Liver (tissue), 8 donors: ENCODE measurements at regions not wholly inside any gene's neighbourhood (a gene's known extent, or its start where the extent isn't known, plus 50 kb on each side); places are given as distances from the start of the nearest gene placed in this dataset.

Experiments
- DNase-seq: peaks from one replicate; pipeline ENCODE4 v3.0.0-alpha.2; 2017; ENCODE audit warnings: low spot score
- H3K27ac ChIP-seq, 2 donors: one replicate each; pipeline ENCODE4 v1.7.0; 2013; ENCODE audit warnings: inconsistent platforms in 2 of 2, low read length in 2 of 2, control low read depth in 1 of 2, low read depth in 1 of 2, mild to moderate bottlenecking in 1 of 2
- H3K27me3 ChIP-seq, 4 donors: one replicate each; pipeline versions ENCODE4 v1.6.1 to v1.7.0; 2013; ENCODE audit warnings: low read length in 3 of 4, inconsistent platforms in 1 of 4, mild to moderate bottlenecking in 1 of 4, moderate library complexity in 1 of 4; ENCODE audit not compliant: control insufficient read depth in 4 of 4, insufficient read depth in 4 of 4
- H3K36me3 ChIP-seq, 4 donors: one replicate each; pipeline versions ENCODE4 v1.6.1 to v1.7.0; 2013; ENCODE audit warnings: low read length in 3 of 4, mild to moderate bottlenecking in 3 of 4, low read depth in 1 of 4, moderate library complexity in 1 of 4; ENCODE audit not compliant: control insufficient read depth in 4 of 4, insufficient read depth in 3 of 4
- H3K4me1 ChIP-seq, 4 donors: one replicate each; pipeline versions ENCODE4 v1.6.1 to v1.7.0; 2013; ENCODE audit warnings: low read length in 3 of 4, mild to moderate bottlenecking in 3 of 4, moderate library complexity in 1 of 4; ENCODE audit not compliant: control insufficient read depth in 4 of 4, insufficient read depth in 4 of 4
- H3K4me3 ChIP-seq, 3 donors: one replicate each; pipeline versions ENCODE4 v1.6.1 to v1.7.0; 2013; ENCODE audit warnings: low read length in 3 of 3, control low read depth in 1 of 3, low read depth in 1 of 3, mild to moderate bottlenecking in 1 of 3
- H3K9ac ChIP-seq, 2 donors: one replicate each; pipeline ENCODE4 v1.7.0; 2013; ENCODE audit warnings: low read length in 2 of 2, mild to moderate bottlenecking in 2 of 2, moderate library complexity in 2 of 2, control low read depth in 1 of 2, low read depth in 1 of 2
- H3K9me3 ChIP-seq, 4 donors: one replicate each; pipeline versions ENCODE4 v1.6.1 to v1.7.0; 2013; ENCODE audit warnings: low read length in 3 of 4; ENCODE audit not compliant: control insufficient read depth in 4 of 4
- ATF3 ChIP-seq: IDR thresholded peaks from 2 replicates; pipeline ENCODE4 v1.6.1; 2016; ENCODE audit warnings: antibody characterized with exemption
- CTCF ChIP-seq: fragments of 150-350 bp; IDR thresholded peaks from 2 replicates; pipeline ENCODE4 v1.5.1; 2017; ENCODE audit warnings: improper control_type of control experiment, low read depth, low read length; ENCODE audit not compliant: missing input control
- EGR1 ChIP-seq, 2 donors: IDR thresholded peaks; 2 replicates each; pipeline ENCODE4 v1.6.1; 2016 to 2018; ENCODE audit warnings: antibody characterized with exemption in 2 of 2, low read depth in 2 of 2
- FOXA1 ChIP-seq: IDR thresholded peaks from 2 replicates; pipeline ENCODE4 v1.6.1; 2016; ENCODE audit warnings: antibody characterized with exemption
- FOXA2 ChIP-seq: IDR thresholded peaks from 2 replicates; pipeline ENCODE4 v1.6.1; 2016; ENCODE audit warnings: antibody characterized with exemption
- GABPA ChIP-seq, 2 donors: IDR thresholded peaks in 1 of 2; conservative IDR thresholded peaks in 1 of 2; 2 replicates each; pipeline ENCODE4 v1.6.1; 2016; ENCODE audit warnings: antibody characterized with exemption in 2 of 2, mild to moderate bottlenecking in 1 of 2, moderate library complexity in 1 of 2
- HNF4A ChIP-seq, 2 donors: conservative IDR thresholded peaks; 2 replicates each; pipeline ENCODE4 v1.6.1; 2016; ENCODE audit warnings: antibody characterized with exemption in 2 of 2, mild to moderate bottlenecking in 2 of 2
- HNF4G ChIP-seq: IDR thresholded peaks from 2 replicates; pipeline ENCODE4 v1.6.1; 2016; ENCODE audit warnings: antibody characterized with exemption
- JUND ChIP-seq, 2 donors: IDR thresholded peaks; 2 replicates each; pipeline ENCODE4 v1.6.1; 2016; ENCODE audit warnings: antibody characterized with exemption in 2 of 2
- MAX ChIP-seq: IDR thresholded peaks from 2 replicates; pipeline ENCODE4 v1.6.1; 2016; ENCODE audit warnings: antibody characterized with exemption
- NR2F2 ChIP-seq: IDR thresholded peaks from 2 replicates; pipeline ENCODE4 v1.6.1; 2016; ENCODE audit warnings: antibody characterized with exemption
- RAD21 ChIP-seq, 2 donors: IDR thresholded peaks; 2 replicates each; pipeline ENCODE4 v1.6.1; 2016; ENCODE audit warnings: antibody characterized with exemption in 2 of 2, mild to moderate bottlenecking in 2 of 2
- REST ChIP-seq: IDR thresholded peaks from 2 replicates; pipeline ENCODE4 v1.6.1; 2016; ENCODE audit warnings: antibody characterized with exemption, mild to moderate bottlenecking
- RXRA ChIP-seq, 2 donors: IDR thresholded peaks; 2 replicates each; pipeline ENCODE4 v1.6.1; 2017 to 2018; ENCODE audit warnings: antibody characterized with exemption in 2 of 2, mild to moderate bottlenecking in 1 of 2
- SP1 ChIP-seq: IDR thresholded peaks from 2 replicates; pipeline ENCODE4 v1.6.1; 2018; ENCODE audit warnings: antibody characterized with exemption, mild to moderate bottlenecking
- TAF1 ChIP-seq: conservative IDR thresholded peaks from 2 replicates; pipeline ENCODE4 v1.6.1; 2016; ENCODE audit warnings: antibody characterized with exemption, mild to moderate bottlenecking
- YY1 ChIP-seq: IDR thresholded peaks from 2 replicates; pipeline ENCODE4 v1.6.1; 2016; ENCODE audit warnings: antibody characterized with exemption, mild to moderate bottlenecking
- ZBTB33 ChIP-seq: IDR thresholded peaks from 2 replicates; pipeline ENCODE4 v1.6.1; 2016; ENCODE audit warnings: antibody characterized with exemption
- WGBS: extraction: QIAGEN DNeasy Blood & Tissue Kit; methylation state at CpG from one replicate; pipeline ENCODE4 v1.1.7; 2013; 5-methylcytosine and 5-hydroxymethylcytosine counted together
- donor health status: healthy.
- donor health status: healthy.
- donor health status: healthy.
- donor health status: healthy.
- donor health status: healthy.

GRCh38 chr16:64880994-64881393 lies 240.9 kb downstream of the CDH11 start:
- DNase-seq, result no peak
- whole genome bisulfite sequencing, result 31% methylated on average over 2 of the region's 2 CpGs
- Histone ChIP-seq H3K27me3 (no peaks in the 10 kb centered on the region), H3K4me1 (no peaks in the 10 kb centered on the region), H3K4me3 (no peak overlapping the region), H3K9ac (no peak overlapping the region), H3K9me3 (no peaks in the 10 kb centered on the region), H3K27ac (no peak overlapping the region), H3K36me3 (no peaks in the 10 kb centered on the region)
- no peak for TF ChIP-seq SP1
- no peak for TF ChIP-seq HNF4A (conservative IDR thresholded peaks at IDR 0.05)
- TF ChIP-seq REST, result no peak
- no peak for TF ChIP-seq HNF4G
- no peak for TF ChIP-seq RAD21 (IDR thresholded peaks at IDR 0.05)
- no peak for TF ChIP-seq FOXA2
- no peak for TF ChIP-seq TAF1
- TF ChIP-seq MAX, result no peak
- TF ChIP-seq GABPA (IDR thresholded peaks at IDR 0.05 in 1 of 2, conservative IDR thresholded peaks at IDR 0.05 in 1 of 2), result no peak
- no peak for TF ChIP-seq RXRA (IDR thresholded peaks at IDR 0.05)
- no peak for TF ChIP-seq EGR1 (IDR thresholded peaks at IDR 0.05; ENCODE audit: low read depth in 2 of 2)
- no peak for TF ChIP-seq JUND (IDR thresholded peaks at IDR 0.05)
- TF ChIP-seq YY1, result no peak
- no peak for TF ChIP-seq ZBTB33
- no peak for TF ChIP-seq CTCF
- no peak for TF ChIP-seq ATF3
- no peak for TF ChIP-seq FOXA1
- TF ChIP-seq NR2F2, result no peak

- WGBS, result 73% methylated on average over 3 of the region's 3 CpGs
- H3K9me3 ChIP-seq, result no peaks in the 10 kb centered on the region
- H3K9ac ChIP-seq, result no peak overlapping the region
- no peaks in the 10 kb centered on the region for H3K27me3 ChIP-seq
- DNase-seq, result no peak
- no peaks in the 10 kb centered on the region for H3K4me1 ChIP-seq
- H3K27ac ChIP-seq, result no peak overlapping the region
- H3K36me3 ChIP-seq, result no peaks in the 10 kb centered on the region
- H3K4me3 ChIP-seq, result no peak overlapping the region
- TF ChIP-seq SP1 (no peak), YY1 (no peak), HNF4A (conservative IDR thresholded peaks at IDR 0.05) (no peak), JUND (IDR thresholded peaks at IDR 0.05) (no peak), TAF1 (no peak), REST (no peak), HNF4G (no peak)
Observed at GRCh38 chr16:64880006-64880405, 241.9 kb downstream of the CDH11 start.
